ENCODE measurements at regions not wholly inside any gene's neighbourhood (a gene's known extent, or its start where the extent isn't known, plus 50 kb on each side); places are given as distances from the start of the nearest gene placed in this dataset.

DNA sequence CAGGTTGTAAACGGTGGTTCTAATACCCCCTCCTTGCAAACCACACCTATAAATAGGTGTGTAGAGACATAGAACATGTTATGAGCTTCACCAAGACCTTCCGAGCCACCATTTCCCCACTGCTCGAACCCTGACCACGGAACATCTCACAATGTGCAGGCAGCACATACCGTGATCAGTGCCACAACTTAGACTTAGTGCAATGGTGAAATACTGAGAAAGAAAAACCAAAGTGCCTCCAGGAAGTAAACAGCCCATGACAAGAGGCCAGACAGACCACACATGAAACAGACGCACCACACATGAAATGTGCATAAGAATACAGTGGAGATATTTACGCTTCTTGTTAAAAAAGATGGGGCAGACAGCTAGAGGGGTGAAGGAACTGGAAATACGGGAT lies 166.9 kb upstream of the CCND2 start:
- DNase-seq (ENCODE audit: low read depth), result no peak

DNA sequence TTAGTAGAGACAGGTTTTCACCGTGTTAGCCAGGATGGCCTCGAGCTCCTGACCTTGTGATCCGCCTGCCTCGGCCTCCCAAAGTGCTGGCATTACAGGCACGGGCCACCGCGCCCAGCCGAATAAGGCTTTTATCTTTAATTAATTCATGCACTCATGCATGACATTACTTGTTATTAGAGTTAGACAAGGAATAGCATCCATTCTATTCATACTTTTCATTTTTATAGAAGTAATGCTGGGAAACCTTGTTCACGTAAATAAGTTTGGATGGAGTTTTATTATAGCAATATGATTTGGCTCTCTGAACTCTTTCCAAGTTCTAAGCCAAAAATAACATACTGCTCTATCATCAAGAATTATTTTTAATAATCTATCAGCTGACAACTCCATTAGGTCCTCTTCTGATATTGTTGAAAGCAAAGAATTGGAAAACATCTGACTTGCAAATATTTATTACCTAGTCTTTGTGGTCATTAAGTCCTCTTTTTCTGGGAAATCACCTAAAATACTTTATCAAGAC lies 168.8 kb upstream of the CCND2 start:
- DNase-seq (ENCODE audit: low read depth), result no peak

DNA sequence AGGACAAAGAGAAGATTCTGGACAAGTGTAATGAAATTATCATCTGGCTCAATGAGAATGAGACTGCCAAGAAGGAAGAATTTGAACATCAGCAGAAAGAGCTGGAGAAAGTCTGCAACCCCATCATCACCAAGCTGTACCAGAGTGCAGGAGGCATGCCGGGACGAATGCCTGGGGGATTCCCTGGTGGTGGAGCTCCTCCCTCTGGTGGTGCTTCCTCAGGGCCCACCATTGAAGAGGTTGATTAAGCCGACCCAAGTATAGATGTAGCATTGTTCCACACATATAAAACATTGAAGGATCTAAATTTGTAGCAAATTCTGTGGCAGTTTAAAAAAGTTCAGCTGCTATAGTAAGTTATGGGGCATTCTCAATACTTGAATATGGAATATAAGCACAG lies 174.3 kb upstream of the CCND2 start:
- DNase-seq (ENCODE audit: low read depth), result no peak

DNA sequence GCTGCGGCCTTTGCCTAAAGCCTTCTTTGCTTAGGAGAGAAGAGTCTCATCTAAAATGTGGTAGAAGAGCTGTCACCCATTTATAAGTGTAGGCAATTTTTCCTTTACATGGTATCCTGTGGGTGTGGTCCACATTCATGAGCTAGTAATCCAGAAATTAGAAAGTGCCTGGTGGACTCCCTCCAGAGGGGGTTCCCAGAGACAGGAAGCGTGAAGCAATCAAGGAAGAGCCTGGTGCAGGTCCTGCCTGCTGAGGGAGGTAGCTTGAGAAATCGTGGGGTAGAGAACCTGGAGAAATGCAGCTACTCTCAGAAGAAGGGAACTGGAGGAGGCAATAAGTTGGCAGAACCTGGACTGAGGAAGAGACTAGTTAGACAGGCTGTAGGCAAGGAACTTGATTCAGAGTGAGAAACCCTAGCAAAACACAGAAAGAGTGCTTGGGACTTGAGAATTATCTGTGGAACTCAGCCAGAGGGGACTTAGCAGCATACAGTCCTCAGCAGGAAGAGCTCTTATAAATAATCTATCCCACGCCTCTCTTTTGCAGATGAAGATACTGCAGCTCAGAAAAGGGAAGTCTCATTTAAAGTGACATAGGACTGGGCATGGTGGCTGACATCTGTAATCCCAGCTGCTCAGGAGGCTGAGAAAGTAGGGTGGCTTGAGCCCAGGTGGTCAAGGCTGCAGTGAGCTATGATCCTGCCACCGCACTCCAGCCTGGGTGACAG lies 182.4 kb upstream of the CCND2 start:
- no peak for DNase-seq (ENCODE audit: low read depth)

DNA sequence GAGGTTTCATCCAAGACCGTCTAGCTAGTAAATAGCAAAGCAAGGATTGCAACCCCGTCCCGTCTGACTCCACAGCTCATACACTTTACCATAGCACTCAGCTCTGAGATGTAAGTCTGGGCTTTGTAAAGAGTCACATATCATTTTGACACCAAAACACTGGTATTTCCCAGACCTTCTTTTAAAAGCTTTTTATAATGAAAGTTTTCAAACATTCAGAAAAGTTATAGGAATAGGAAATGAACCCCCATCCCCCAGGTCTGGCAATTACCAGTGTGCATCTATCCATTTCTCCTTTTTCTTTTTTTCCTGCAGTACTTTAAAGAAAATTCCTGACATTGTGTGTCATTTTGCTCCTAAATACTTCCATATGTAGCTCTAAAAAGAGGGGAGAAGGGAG lies 183.6 kb upstream of the CCND2 start:
- DNase-seq (ENCODE audit: low read depth), result no peak

DNA sequence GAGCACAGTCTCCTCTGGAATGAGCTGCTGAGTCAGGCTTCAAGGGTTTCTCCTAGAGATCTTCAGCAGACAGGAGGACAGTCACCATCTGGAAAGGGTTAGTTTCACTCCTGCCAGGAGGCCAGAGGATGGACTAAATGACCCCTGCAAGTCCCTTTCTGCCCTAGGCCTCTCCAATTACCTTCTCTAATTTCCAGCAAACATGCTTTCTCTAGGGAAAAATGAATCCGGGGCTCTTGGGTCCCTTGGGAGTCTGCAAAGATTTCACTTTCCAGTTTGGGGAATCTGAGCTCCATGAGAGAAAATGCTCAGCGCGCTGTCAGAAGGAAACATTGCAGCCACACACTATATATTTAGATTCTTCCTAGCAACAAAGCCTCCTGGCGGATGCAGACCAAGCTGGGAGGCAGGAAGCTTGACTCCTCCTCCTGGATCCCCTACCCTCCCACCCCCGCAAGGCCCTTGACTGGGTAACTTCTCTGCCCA lies 184.4 kb upstream of the CCND2 start:
- DNase-seq (ENCODE audit: low read depth), result no peak

DNA sequence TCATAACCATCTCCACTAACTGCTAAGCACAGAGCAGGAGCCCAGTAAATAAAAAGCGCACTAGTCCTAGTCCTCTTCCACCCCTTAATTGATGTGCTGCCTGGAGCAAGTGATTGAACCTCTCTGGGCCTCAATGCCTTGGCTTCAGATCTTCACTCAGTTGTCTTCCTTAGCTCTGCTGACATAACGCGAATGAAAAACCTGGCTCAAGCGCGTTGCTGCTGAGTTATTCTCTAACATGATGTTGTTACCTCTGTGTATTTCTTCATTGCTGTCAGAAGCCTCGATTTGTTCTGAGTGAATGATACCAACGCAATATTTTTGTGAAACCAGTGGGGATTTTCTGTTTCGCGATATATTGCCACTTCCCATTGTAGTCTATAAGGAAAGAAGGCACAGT lies 185.1 kb upstream of the CCND2 start:
- DNase-seq (ENCODE audit: low read depth), result no peak

DNA sequence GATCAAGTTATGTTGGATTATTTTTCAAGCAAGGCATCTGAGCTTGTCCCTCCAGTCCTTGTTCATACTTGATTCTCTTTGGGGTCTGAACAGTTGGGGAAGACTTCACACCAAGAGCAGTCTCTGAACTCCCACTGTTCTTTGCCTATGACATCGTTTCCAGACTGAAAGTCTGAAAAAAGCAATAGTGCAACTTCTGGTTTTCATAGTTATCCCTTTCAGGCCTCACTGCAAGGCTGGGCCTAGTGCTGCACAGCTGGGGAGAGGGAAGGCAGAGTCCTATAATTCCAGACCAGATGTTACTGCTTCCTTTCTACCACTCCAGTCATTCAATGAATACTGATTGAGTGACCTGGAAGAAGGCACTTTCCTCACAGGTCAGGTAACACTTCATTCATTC lies 187.1 kb upstream of the CCND2 start:
- no peak for DNase-seq (ENCODE audit: low read depth)

DNA sequence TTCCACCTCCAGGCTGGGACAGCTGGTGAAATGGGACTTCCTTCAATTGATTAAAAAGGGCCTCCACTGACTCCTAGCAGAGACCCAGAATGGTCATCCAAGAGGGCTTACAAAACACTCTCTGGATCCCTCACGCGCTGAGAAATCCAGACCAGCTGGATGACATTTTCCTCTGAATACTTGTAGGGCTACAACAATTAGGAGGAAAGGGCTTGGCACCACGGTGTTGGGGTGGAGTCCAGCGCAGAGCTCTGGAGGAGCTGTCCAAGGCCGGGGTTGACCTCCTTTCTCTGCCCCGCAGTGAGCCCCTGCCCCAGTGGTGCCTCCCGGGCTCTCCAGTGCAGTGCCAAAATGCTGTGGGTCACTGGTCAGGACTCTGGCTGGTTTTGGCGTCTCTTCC lies 189.0 kb upstream of the CCND2 start:
- no peak for DNase-seq (ENCODE audit: low read depth)

DNA sequence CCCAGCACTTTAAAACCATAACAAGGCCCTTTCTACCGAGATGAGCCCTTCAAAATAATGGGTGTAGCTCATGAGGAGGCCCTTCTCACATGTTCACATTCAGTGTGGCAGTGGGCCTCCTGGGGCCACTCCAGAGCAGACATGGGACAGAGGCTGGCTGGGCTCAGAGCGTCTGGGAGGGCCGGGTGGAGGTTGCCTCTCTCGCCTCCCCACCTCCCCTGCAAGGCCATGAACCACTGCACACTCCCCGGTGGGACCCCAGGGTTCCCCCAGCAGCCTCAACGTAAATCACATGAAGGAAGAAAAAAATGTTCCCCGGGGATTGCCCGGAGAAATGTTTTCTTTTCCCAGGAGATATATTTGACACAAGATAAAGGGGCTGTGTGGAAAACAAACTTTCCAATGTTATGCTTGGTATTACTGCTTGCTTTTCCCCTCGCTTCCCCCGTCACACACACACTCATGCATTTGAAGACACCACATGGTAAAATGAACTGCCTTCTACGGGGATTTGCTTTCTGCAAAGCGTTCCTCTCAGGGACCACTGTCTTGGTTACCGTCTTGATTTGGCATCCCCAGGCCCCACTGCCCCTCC lies 190.7 kb upstream of the CCND2 start:
- DNase-seq (ENCODE audit: low read depth), result no peak

DNA sequence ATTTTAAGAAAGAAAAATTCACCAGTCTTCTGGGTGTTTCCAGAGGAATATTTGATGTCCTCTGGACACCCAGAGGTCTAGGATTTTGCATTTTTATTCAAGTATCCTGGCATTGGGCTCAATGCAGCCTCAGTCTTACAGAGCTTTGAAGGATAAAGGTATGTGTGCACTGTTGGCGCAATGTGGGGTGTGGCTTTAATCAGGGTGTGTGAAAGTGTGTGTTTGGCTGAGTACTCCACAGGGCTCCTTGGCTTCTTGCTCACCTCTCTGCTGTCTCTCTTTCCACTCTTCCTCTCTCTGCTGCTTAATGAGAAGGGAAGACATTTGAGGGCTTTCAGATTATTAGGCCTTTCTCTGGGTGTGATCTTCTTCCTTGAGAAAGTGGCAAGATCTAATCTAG lies 193.3 kb upstream of the CCND2 start:
- no peak for DNase-seq (ENCODE audit: low read depth)

DNA sequence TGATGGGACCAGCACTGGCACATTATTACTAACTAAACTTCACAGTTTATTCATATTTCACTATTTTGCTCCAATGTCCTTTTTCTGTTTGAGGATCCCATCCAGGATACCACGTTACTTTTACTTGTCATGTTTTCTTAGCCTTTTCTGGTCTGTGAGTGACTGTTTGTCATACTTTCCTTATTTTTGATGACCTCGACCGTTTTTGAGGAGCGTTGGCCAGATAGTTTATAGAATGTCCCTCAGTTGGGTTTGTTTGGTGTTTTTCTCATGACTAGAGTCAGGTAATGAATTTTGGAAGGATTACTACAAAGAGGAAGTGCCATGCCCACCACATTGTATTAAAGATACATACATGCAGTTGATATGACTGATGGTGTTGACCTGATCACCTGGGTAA lies 199.4 kb upstream of the CCND2 start:
- no peak for DNase-seq (ENCODE audit: low read depth)

DNA sequence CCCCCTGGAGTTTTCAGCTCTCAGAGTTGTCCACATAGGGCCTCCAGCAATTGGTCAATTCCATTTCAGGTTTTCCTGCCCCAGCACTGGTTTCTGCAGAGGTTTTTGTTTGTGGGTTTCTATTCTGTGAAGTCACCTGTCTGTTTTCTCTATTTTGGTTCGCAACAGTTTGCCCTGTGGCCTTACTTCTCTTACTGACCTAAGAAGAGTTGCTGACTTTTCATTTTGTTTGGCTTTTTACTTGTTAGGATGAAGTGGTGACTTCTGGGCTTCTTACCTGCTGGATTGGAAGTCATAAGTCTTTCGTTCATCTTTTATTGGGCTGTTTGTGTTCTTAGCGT lies 196.4 kb upstream of the PARP11 start:
- no peak for DNase-seq (ENCODE audit: low read depth)

DNA sequence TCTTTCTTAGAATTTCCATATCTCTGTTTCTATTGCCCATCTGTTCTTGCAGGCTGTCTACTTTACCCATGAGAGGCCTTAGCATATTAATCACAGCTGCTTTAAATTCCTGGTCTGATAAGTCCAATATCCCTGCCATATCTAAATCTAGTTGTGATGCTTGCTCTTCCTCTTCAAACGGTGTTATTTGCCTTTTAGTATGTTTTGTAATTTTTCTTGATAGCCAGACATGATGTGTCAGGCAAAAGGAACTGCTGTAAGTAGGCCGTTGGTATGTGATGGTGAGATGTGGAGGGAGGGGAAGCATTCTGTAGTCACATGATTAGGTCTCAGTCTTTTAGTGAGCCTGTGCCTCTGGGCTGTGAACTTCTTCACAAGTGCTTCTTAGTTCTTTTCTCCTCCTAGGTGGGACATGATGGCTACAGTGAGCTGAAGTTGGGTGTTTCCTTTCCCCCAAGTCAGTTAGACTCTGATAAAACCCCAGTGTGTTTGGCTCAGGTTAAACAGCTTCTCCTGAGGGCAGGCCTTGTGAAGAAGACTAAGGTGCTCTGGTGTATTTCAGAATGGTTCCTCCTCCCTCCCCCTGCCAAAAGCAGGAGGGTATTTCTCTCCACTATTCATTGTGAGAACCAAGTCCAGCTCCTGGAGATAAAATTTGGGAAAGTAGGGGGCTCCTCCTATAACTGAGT lies 195.9 kb upstream of the PARP11 start:
- no peak for DNase-seq (ENCODE audit: low read depth)

DNA sequence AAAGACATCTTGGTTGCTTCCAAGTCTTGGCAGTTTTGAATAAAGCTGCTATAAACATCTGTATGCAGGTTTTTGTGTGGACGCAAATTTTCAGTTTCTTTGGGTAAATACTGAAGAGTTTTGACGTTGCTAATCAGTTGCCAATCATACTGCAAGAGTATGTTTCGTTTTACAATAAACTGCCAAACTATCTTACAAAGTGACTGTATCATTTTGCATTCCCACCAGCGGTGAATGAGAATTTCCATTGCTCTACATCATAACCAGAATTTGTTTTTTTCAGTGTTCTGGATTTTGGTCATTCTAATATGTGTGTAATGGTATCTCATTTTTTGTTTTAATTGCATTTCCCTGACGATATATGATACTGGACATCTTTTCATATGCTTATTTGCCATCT lies 190.8 kb upstream of the PARP11 start:
- no peak for DNase-seq (ENCODE audit: low read depth)

DNA sequence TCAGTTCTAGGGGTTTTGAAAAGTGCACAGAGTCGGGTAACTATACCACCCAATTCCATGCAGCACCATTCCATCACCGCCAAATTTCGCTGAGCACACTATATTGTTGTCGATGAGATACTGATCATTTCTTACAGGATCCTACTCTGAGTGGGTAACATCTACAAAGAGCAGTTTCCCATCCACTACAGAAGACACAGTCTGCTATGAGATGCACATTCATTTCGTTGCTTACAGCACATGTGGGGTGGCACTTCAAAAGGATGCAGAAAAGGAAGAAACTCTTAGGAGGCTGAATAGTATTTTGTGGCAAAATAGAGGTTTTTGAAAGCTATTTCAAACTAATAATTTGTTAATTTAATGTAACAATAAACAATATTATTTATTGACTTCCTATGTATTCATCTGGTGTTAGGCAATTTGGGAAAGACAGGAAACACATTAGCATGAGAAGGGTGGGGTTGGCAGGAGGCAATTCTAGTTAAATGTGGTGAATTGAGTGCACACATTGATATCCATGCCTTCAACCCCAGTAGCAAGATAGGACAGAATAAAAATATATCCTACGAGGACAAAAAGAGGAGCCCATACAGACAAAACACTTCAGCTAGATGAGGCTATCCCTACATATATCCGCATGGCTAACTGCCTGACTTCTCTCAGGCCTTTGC lies 186.8 kb upstream of the PARP11 start:
- DNase-seq (ENCODE audit: low read depth), result no peak

DNA sequence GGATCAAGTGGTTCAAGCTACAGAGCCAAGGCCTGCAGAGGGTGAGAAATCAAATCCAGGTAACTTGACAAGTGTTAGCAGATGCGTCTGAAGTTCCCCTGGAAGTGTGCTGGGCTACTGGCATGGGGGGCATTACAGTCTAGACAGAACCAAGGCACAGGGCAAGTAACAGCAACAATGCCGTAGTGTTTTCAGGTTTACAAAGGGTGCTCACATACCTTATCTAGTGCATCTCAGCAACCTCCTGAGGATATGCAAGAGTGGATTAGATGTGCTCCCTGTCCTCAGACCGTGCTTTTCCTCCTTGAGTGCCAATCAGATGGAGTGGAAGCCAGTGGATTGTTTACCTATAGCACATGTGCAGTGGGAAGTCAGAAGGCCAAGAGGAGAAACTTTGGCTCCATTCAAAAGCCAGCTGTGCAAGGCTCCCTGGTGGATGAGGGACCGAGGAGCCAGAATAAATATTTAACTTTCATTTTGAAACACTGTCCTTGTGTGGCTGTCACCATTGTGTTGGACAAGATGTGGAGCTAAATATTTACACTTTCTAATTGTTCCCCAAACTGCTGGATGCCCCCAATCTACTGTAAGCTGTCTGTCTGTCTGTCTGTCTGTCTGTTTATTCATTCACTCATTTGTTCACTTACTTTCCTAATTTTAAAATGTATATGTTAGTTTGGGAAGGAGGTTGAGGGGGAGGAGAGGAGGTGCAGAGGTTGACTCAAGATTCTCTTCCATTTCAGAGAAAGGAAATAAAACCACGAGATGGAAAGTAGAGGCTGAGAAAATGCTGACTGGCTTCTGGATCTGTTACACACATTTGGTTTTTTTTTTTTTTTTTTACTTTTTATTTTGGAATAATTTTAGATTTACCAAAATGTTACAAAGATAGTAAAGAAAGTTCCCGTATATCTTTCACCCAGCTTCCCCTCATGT lies 184.0 kb upstream of the PARP11 start:
- no peak for DNase-seq (ENCODE audit: low read depth)

DNA sequence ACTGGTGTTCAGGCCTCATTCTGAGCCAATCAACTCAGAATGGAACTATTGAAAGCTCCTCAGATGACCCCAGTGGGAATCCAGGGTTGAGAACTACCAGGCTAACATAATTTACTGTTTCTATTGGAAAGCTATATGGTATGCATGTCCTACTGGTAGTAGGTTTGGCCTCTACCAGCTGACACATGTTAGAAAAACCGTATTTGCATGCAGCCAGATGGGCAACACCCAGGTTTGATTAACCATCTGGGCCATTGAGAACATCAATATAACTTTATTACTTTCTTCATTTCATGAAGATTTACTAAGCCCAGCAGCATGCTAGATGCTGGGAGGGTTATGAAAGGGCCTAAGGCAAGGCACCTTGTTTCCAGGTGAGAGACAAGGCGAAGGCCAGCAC lies 181.4 kb upstream of the PARP11 start:
- DNase-seq (ENCODE audit: low read depth), result no peak

DNA sequence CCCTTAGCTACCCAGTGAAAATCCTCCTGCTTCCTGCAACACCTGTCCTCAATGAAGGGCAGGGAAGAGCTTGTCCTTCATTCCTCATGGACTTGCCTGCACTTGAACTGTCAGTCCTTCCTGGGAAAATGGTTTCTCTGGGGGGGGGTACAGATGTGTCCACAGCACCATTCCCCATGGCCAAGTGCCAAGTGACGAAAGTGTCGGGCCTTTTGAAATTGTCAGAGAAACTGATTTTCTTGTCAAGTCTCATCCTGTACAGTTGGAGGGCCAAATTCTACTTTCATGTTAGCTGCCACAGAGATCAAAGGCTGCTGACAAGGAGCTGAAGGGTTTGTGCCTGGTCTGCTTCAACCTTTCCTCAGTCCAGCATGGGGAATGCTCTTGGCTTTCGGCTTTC lies 179.5 kb upstream of the PARP11 start:
- no peak for DNase-seq (ENCODE audit: low read depth)

DNA sequence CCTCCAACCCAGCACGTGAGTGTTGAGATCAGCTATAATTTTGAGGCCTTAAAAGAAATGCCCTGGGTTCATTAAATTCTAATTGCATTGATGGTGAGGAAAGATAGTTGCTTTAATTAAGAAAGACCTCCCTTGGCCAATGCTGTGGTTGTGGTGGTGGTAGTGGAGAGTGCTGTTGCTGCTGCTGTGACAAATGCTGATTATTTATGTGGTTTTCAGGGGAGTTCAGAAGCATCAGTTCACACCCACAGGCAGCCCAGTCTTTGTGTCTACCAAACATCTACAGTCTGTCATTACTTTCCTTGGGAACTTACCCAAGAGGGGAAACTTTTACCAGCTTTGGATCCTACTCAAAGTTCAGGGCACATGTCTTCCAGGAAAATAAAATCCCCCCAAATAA lies 178.4 kb upstream of the PARP11 start:
- no peak for DNase-seq (ENCODE audit: low read depth)

DNA sequence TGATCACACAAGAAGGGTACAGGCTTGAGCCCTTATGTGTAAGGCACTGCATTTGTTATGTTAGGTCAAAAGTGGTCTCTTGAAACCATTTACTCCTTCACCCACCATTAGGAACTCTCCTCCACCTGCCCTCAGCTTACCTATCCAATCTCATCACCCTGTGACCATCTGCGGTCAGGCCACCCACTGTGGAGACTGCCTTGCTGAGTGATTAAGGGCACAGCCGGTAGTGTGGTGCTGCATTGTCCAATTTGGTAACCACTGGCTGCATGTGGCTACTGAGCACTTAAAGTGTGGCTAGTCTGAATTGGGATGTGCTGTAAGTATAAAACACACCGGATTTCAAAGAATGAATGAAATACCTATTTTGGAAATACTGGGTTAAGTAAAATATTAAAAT lies 177.1 kb upstream of the PARP11 start:
- no peak for DNase-seq (ENCODE audit: low read depth)

All from activated T-helper 1 cell treated with Interleukin-2 at 50 U/mL for 16 hours (primary cell).